OCI-LY3 (cell line): ENCODE measurements at regions not wholly inside any gene's neighbourhood (a gene's known extent, or its start where the extent isn't known, plus 50 kb on each side); places are given as distances from the start of the nearest gene placed in this dataset.
A peak's percentile ranks its signal among the peaks of the same experiment; 100 is the strongest.

Source experiments
- H2AFZ ChIP-seq: fragments of 200-600, 300-600 bp; shearing (Covaris generic); 2 replicates; pipeline ENCODE4 v1.6.0; 2014; ENCODE audit warnings: antibody characterized with exemption, low read depth, low read length
- H3K27ac ChIP-seq: fragments of 200-600, 300-600 bp; sonication (generic); 2 replicates; pipeline ENCODE4 v1.5.1; 2014; ENCODE audit warnings: mild to moderate bottlenecking, low read length, moderate library complexity, mixed read lengths
- H3K27me3 ChIP-seq: fragments of 200-600, 300-600 bp; sonication (generic); 2 replicates; pipeline ENCODE4 v1.6.1; 2014; ENCODE audit warnings: low read depth, low read length, mixed read lengths
- H3K36me3 ChIP-seq: fragments of 200-600, 300-600 bp; sonication (generic); replicated peaks from 2 replicates; pipeline ENCODE3; 2014; ENCODE audit warnings: low read depth, low read length, mixed read lengths
- H3K4me1 ChIP-seq: fragments of 300-600, 200-600 bp; sonication (generic); 2 replicates; pipeline ENCODE4 v1.6.1; 2014; ENCODE audit warnings: low read length, mixed read lengths
- H3K4me2 ChIP-seq: fragments of 200-600, 300-600 bp; sonication (generic); 2 replicates; pipeline ENCODE4 v1.6.1; 2014; ENCODE audit warnings: low read length, mixed read lengths
- H3K4me3 ChIP-seq: fragments of 300-600, 200-600 bp; sonication (generic); 2 replicates; pipeline ENCODE4 v1.5.1; 2014; ENCODE audit warnings: antibody characterized with exemption, mild to moderate bottlenecking, low read length, moderate library complexity
- H3K79me2 ChIP-seq: fragments of 300-600, 200-600 bp; shearing (Covaris generic); 2 replicates; pipeline ENCODE4 v1.6.1; 2014; ENCODE audit warnings: mild to moderate bottlenecking, low read length, mixed read lengths
- H3K9ac ChIP-seq: fragments of 300-600, 200-600 bp; shearing (Covaris generic); 2 replicates; pipeline ENCODE4 v1.6.0; 2014; ENCODE audit warnings: mild to moderate bottlenecking, low read length, moderate library complexity
- H3K9me3 ChIP-seq: fragments of 200-600, 300-600 bp; shearing (Covaris generic); 2 replicates; pipeline ENCODE4 v1.6.1; 2014; ENCODE audit warnings: low read length, mixed read lengths; ENCODE audit not compliant: insufficient read depth
- H4K20me1 ChIP-seq: fragments of 200-600, 300-600 bp; sonication (generic); 2 replicates; pipeline ENCODE4 v1.6.1; 2016; ENCODE audit warnings: low read length, mixed read lengths; ENCODE audit not compliant: insufficient read depth
- EZH2phosphoT487 ChIP-seq: fragments of 200-600 bp; shearing (Covaris generic); IDR thresholded peaks from 2 replicates; pipeline ENCODE4 v1.6.1; 2018; ENCODE audit warnings: antibody characterized with exemption, mixed run types, low read depth
- TF ChIP-seq, protein P1 (sequence below): fragments of 200-600, 300-600 bp; sonication (generic); IDR thresholded peaks from 2 replicates; pipeline ENCODE4 v1.5.1; 2014; ENCODE audit warnings: antibody characterized with exemption, low read length, low read depth

DNA sequence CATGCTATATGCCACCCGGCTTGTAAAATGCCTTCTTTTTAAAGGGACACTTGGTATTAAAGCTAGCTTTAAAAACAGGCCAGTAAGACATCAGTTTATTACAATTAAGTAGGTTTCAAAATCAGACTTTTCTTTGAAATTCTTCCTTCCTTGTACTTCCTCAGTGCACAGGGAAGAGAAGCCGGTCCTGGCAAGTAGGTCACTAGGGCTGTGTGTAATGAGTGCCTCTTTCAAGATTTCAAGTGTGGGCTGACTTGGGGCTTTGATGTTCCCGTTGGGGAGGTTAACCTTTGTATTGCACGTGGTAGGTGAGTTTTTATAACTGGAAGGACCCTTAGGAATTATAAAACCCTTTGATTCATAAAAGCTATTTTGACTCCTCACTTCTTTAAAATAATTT, 566.4 kb upstream of the ID2 start:
- Histone ChIP-seq H4K20me1 (no peaks in the 10 kb centered on the region), H3K9me3 (no peaks in the 10 kb centered on the region), H3K4me3 (no peak overlapping the region), H3K9ac (no peak overlapping the region), H3K4me2 (no peak overlapping the region), H3K36me3 (no peaks in the 10 kb centered on the region), H3K27ac (no peak overlapping the region), H2AFZ (no peak overlapping the region), H3K27me3 (peaks cover 9% of the 10 kb centered on the region), H3K79me2 (no peaks in the 10 kb centered on the region), H3K4me1 (peaks cover 18% of the 10 kb centered on the region)
- TF ChIP-seq EZH2phosphoT487, result no peak

DNA sequence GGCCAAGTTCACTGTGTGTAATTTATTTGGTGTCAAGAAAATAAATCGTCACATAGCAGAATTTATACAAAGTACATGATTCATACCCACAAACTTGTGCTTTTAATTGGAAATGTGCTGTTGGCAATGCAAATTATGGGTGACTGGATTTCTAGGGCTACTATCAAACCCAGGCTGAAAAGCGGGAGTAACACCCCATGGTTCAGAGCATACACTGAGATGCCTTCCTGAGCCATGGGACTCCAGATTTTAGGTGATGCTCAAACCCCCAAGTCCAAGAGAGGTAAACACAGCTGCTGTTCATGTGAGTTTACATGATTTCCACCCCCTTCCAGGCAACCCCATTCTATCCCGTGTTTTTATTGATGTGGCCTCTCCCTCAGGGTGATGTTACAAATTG, 565.9 kb upstream of the ID2 start:
- Histone ChIP-seq H3K36me3 (no peaks in the 10 kb centered on the region), H3K9me3 (no peaks in the 10 kb centered on the region), H3K27ac (no peak overlapping the region), H4K20me1 (no peaks in the 10 kb centered on the region), H3K4me2 (peak overlapping the region; percentile 69), H3K27me3 (peaks cover 11% of the 10 kb centered on the region), H2AFZ (peak overlapping the region; percentile 60; the same call in 1 of the 2 replicates), H3K9ac (peak overlapping the region; percentile 25; the same call in 1 of the 2 replicates), H3K79me2 (no peaks in the 10 kb centered on the region), H3K4me1 (peaks cover 24% of the 10 kb centered on the region), H3K4me3 (0 out of 2 replicates have a peak overlapping the region, but pooled peaks have one; percentile 8)
- TF ChIP-seq, protein P1, sequence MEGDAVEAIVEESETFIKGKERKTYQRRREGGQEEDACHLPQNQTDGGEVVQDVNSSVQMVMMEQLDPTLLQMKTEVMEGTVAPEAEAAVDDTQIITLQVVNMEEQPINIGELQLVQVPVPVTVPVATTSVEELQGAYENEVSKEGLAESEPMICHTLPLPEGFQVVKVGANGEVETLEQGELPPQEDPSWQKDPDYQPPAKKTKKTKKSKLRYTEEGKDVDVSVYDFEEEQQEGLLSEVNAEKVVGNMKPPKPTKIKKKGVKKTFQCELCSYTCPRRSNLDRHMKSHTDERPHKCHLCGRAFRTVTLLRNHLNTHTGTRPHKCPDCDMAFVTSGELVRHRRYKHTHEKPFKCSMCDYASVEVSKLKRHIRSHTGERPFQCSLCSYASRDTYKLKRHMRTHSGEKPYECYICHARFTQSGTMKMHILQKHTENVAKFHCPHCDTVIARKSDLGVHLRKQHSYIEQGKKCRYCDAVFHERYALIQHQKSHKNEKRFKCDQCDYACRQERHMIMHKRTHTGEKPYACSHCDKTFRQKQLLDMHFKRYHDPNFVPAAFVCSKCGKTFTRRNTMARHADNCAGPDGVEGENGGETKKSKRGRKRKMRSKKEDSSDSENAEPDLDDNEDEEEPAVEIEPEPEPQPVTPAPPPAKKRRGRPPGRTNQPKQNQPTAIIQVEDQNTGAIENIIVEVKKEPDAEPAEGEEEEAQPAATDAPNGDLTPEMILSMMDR, result no peak
- TF ChIP-seq EZH2phosphoT487, result no peak

DNA sequence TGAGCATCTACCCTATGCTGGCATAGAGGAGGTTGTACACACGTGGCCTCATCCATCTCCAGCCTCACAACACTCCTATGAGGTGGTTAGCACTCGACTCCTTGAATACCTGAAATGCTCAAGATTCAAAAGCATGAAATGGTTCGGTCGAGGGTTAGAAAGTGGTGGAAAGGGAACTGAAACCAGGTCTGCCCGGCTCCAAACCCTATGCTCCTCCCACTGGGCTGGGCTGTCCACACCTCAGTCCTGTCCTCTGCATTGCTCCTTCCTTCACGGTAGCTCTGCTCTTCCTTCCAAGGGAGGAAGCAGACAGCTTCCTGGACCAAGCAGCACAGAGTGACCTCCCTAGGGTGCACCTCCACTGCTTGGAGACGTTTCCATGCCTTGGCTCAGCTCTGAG, 565.2 kb upstream of the ID2 start:
- Histone ChIP-seq H3K36me3 (no peaks in the 10 kb centered on the region), H3K9me3 (no peaks in the 10 kb centered on the region), H2AFZ (peak overlapping the region; percentile 60), H3K4me2 (peak overlapping the region; percentile 69), H3K27ac (no peak overlapping the region), H3K27me3 (peaks cover 11% of the 10 kb centered on the region), H3K79me2 (no peaks in the 10 kb centered on the region), H3K4me1 (peaks cover 31% of the 10 kb centered on the region), H3K9ac (peak overlapping the region; percentile 25; the same call in 1 of the 2 replicates), H3K4me3 (0 out of 2 replicates have a peak overlapping the region, but pooled peaks have one; percentile 8), H4K20me1 (no peaks in the 10 kb centered on the region)
- no peak for TF ChIP-seq EZH2phosphoT487
- TF ChIP-seq, protein P1, result no peak

DNA sequence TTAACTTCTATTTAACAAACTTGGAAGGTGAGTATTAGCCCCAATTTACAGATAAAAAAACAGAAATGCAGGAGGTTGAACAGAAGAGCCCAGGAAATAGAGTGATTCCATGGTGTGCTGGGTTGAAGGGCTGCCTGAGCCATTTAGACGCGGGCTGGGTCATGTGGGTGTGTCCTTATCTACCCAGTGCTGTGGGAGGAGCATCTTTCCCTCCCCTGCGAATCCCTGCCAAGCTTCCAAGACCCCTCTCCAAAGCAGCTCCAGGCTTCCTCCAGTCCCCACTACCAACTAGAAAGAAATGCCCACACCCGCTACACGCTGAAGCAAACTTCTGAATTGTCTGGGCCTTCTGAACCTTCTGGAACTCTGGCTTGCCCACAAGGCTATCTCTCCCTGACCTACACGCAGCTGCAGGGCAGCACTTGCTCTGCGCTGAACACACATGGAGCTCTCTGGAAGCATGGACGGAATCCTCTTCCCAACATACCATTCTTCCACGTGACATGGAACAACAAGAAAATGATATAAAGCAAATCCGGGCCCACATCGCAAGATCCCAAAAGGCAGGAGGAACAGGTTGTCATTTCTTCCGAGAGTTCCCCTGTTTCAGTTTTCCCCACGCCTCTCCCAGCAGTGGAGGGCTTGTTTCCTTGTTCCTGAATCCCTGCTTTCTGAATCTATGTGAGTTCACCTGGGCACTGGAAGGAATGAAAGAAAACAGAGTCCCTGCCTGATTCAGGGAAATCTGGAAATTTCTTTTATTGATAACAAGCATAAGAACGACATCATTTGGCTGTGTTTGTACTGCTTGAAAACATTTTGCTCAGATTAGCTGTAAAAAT, 562.7 kb upstream of the ID2 start:
- no peaks in the 10 kb centered on the region for H3K9me3 ChIP-seq
- H3K4me2 ChIP-seq, result no peak overlapping the region
- H3K27me3 ChIP-seq, result peaks cover 15% of the 10 kb centered on the region
- H4K20me1 ChIP-seq, result no peaks in the 10 kb centered on the region
- H3K27ac ChIP-seq, result no peak overlapping the region
- H3K4me3 ChIP-seq, result no peak overlapping the region
- no peaks in the 10 kb centered on the region for H3K79me2 ChIP-seq
- TF ChIP-seq, protein P1, result no peak
- no peak for TF ChIP-seq EZH2phosphoT487
- H2AFZ ChIP-seq, result no peak overlapping the region
- peaks cover 34% of the 10 kb centered on the region for H3K4me1 ChIP-seq
- no peaks in the 10 kb centered on the region for H3K36me3 ChIP-seq
- H3K9ac ChIP-seq, result no peak overlapping the region
